ENCODE measurements at regions not wholly inside any gene's neighbourhood (a gene's known extent, or its start where the extent isn't known, plus 50 kb on each side); places are given as distances from the start of the nearest gene placed in this dataset.

GRCh38 chr5:28602429-28602828 is 1564.0 kb upstream of the CDH9 start:
- TF ChIP-seq RAD21 (IDR thresholded peaks at IDR 0.05; ENCODE audit: low read depth) (no peak), EP300 (IDR thresholded peaks at IDR 0.05; ENCODE audit: borderline replicate concordance) (no peak), MAX (IDR thresholded peaks at IDR 0.05) (no peak), EGR1 (IDR thresholded peaks at IDR 0.05) (no peak), ZBTB7A (IDR thresholded peaks at IDR 0.05; ENCODE audit: low read depth) (no peak), USF1 (IDR thresholded peaks at IDR 0.05) (no peak)

Data from Ishikawa (cell line).